22Rv1 (cell line): ENCODE measurements at regions not wholly inside any gene's neighbourhood (a gene's known extent, or its start where the extent isn't known, plus 50 kb on each side); places are given as distances from the start of the nearest gene placed in this dataset.

Source experiments
- CTCF ChIP-seq: fragments of 450-650 bp; IDR thresholded peaks from 2 replicates; pipeline ENCODE4 v1.5.1; 2017; ENCODE audit warnings: mild to moderate bottlenecking
- ZFX ChIP-seq: fragments of 450-650 bp; IDR thresholded peaks from 2 replicates; pipeline ENCODE4 v1.6.1; 2017; ENCODE audit warnings: antibody characterized with exemption, borderline replicate concordance

- TF ChIP-seq CTCF (no peak), ZFX (no peak)
Measured at GRCh38 chr1:37282764-37283163, 191.6 kb upstream of the ZC3H12A start.
